NCI-H524 (cell line): ENCODE measurements at regions not wholly inside any gene's neighbourhood (a gene's known extent, or its start where the extent isn't known, plus 50 kb on each side); places are given as distances from the start of the nearest gene placed in this dataset.
"Not testable (repeated sequence)": the region's sequence is repeated elsewhere in the genome, so short reads cannot be mapped to it uniquely, and the experiment has no call there.

ENCODE experiments used
- DNase-seq, 2 experiments: peaks; one replicate each; lab custom pipeline; 2025; lab: John Stamatoyannopoulos, UW

GRCh38 chr4:187666697-187667494 is 328.7 kb upstream of the ZFP42 start:
- peak in 1 of 2 experiments; percentile 0 for DNase-seq

DNA sequence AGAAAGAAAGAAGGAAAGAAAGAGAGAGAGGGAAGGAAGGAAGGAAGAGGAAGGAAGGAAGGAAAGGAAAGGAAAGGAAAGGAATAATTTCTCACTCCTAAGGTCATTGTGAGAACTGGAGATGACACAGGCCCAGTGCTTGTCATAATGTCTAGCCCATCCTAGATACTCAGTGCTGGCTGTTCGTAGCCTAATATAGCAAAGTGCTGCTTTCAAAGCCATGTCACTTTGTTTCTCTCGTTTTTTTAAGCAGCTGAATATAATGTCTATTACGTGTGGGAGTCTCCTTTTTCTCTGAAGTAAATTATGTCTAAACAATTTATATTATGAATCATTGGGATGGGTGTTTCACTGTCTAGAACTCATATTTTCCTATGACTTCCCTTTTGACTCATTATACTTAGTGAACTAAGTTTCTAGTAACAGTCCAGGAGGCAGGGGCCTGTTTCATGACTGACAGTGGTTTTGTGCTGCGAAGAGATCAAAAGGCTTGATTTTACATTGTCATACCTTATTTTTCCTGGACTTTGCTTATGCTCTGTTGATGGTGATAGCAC is 327.0 kb upstream of the ZFP42 start:
- DNase-seq: no peak

- not testable (repeated sequence) for DNase-seq
These were observed 324.1 kb upstream of the ZFP42 start for GRCh38 chr4:187671521-187671920.

GRCh38 chr4:187671958-187672357 is 323.6 kb upstream of the ZFP42 start:
- DNase-seq: not testable (repeated sequence)

GRCh38 chr4:187672526-187672925 is 323.0 kb upstream of the ZFP42 start:
- not testable (repeated sequence) for DNase-seq

DNA sequence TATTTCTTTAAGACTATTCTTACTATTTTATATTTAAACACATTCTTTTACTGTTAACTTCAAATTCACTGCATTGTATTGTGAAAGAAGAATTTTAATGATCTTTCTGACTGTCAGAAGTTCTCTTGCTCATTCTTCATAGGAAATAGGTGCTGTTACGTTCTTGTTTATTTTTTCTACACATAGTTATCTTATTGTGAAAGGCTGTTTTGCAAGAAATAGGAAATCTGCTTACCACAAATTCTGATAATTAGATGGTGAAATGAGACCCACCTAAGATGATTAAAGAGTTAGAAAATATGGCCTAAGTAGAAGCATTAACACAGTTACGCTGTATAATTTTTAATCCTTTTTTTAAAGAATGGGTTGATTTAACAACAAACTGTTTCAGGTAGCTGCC is 316.1 kb upstream of the ZFP42 start:
- DNase-seq: no peak

- no peak for DNase-seq
These were observed 310.3 kb upstream of the ZFP42 start for GRCh38 chr4:187685247-187685646.

GRCh38 chr4:187687697-187688096 is 307.9 kb upstream of the ZFP42 start:
- no peak for DNase-seq

- DNase-seq: no peak
These were observed 302.9 kb upstream of the ZFP42 start for GRCh38 chr4:187692626-187693025.

GRCh38 chr4:187695531-187695930 is 300.0 kb upstream of the ZFP42 start:
- not testable (repeated sequence) for DNase-seq

GRCh38 chr4:187711586-187711985 is 284.0 kb upstream of the ZFP42 start:
- no peak for DNase-seq

DNA sequence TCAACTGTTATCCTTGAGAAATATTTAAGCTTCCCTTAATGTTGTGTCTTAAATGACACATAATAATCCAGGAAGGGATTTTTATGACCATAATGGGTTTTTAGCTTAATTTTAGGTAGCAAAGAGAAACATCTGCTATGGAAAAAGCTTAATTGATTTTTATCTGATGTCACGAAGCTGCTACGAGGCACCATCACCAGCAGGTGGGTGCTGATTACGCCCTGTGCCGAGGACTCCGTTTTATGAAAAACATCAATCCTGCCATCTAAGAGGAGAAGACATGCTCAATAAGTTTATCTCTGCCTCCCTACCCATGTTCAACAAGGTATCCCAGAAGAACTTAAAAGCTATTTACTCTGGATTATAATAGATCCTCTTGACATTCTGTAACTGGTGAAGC is 280.6 kb upstream of the ZFP42 start:
- DNase-seq: peak; percentile 2 to 26

DNA sequence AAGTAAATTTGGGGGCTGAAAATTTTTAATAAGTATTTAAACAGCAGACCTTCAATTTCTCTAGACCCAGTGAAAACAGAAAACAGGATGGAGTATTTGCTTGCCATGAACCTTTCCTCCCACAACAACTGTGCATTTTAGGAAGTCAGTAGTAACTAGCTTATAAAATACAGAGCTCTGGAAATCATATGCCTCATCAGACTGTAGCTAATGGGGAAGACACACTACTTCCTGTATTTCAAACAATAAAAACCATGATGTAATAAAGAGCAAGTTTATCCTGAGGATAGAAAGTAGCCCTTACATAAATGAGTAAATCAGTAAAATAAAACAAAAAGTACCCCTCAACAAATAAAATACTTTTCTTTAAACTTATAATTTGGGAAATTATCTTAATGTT is 280.1 kb upstream of the ZFP42 start:
- no peak for DNase-seq

GRCh38 chr4:187724456-187724855 is 271.1 kb upstream of the ZFP42 start:
- no peak for DNase-seq

- no peak for DNase-seq
These were observed 269.1 kb upstream of the ZFP42 start for GRCh38 chr4:187726485-187726884.

DNA sequence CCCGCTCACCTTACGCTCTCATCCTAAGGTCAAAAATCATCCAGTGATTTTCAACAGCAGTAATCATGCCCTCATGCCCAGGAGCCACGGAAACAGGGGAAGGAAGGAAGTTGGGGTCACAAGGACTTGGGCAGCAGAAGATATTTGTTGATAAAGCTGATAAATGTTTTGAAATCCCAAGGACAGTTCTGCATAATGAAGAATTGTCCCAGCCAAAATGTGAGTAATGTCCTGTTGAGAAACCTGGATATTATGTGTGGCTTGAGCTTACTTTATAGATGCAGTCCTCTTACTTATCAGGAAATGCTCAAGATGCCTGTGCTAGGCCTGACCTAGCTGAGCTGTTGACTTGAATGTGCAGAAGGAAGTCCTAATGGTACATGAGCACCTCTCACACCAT is 263.0 kb upstream of the ZFP42 start:
- DNase-seq: no peak

GRCh38 chr4:187739771-187740170 is 255.8 kb upstream of the ZFP42 start:
- no peak for DNase-seq

- DNase-seq: no peak
These were observed 250.7 kb upstream of the ZFP42 start for GRCh38 chr4:187744911-187745310.

GRCh38 chr4:187750652-187751051 is 244.9 kb upstream of the ZFP42 start:
- not testable (repeated sequence) for DNase-seq

DNA sequence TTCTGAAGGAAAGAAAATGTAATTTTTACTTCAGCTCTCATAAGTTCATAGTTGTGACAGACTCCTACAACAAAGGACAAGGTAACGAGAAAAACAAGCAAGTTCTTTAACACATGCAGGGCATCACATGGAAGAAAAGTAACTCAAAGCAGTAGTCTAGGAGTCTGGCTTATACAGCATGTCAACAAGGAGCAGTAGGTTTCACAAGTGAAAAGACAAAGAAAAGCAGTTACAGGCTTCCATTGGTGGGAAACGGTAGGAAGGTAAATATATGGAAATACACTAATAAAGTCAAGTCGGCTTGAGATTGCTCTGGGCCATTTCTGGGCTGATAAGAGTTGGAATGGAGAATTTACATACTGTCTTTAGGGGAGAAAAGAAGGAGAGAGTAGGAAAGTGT is 228.4 kb upstream of the ZFP42 start:
- no peak for DNase-seq

DNA sequence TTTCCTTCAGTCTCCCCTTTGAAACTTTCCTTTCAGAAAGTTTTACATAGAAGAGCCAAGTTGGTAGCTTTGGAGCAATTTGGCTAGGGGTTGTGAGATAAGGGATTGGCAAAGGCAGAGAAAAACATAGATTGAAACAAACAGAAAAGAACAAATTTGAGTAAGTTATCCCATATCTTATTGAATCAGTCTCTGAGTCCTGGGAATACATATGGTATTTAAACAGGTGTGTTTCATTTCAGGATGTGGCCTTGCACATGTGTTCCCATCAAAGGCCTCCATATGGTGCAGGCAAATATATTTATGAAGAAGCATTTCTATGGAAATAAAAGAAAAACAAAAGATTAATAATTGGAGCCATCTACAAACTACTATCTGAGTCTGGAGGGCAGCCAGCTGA is 227.9 kb upstream of the ZFP42 start:
- DNase-seq: no peak

GRCh38 chr4:187770345-187770744 is 225.2 kb upstream of the ZFP42 start:
- DNase-seq: no peak

- no peak for DNase-seq
These were observed 217.6 kb upstream of the ZFP42 start for GRCh38 chr4:187777954-187778353.

GRCh38 chr4:187780070-187780469 is 215.5 kb upstream of the ZFP42 start:
- no peak for DNase-seq
